Parathyroid adenoma (tissue), 2 donors: ENCODE measurements at regions not wholly inside any gene's neighbourhood (a gene's known extent, or its start where the extent isn't known, plus 50 kb on each side); places are given as distances from the start of the nearest gene placed in this dataset.
"Not testable (repeated sequence)": the region's sequence is repeated elsewhere in the genome, so short reads cannot be mapped to it uniquely, and the experiment has no call there.

Source experiments
- H2AFZ ChIP-seq: fragments of 300-600 bp; sonication (generic); one replicate; pipeline ENCODE4 v1.7.0; 2017; ENCODE audit warnings: antibody characterized with exemption, mild to moderate bottlenecking
- H3K27ac ChIP-seq: fragments of 300-600 bp; sonication (generic); one replicate; pipeline ENCODE4 v1.7.0; 2017
- H3K27me3 ChIP-seq: fragments of 300-600 bp; sonication (generic); one replicate; pipeline ENCODE4 v1.7.0; 2017; ENCODE audit warnings: low read length; ENCODE audit not compliant: control insufficient read depth, insufficient read depth
- H3K36me3 ChIP-seq: fragments of 300-600 bp; sonication (generic); one replicate; pipeline ENCODE4 v1.7.0; 2017; ENCODE audit warnings: low read length; ENCODE audit not compliant: control insufficient read depth, insufficient read depth
- H3K4me1 ChIP-seq: fragments of 300-600 bp; sonication (generic); one replicate; pipeline ENCODE4 v1.7.0; 2017; ENCODE audit warnings: control low read depth
- H3K4me2 ChIP-seq: fragments of 300-600 bp; sonication (generic); one replicate; pipeline ENCODE4 v1.7.0; 2017; ENCODE audit warnings: low read length
- H3K4me3 ChIP-seq: fragments of 300-600 bp; sonication (generic); one replicate; pipeline ENCODE4 v1.7.0; 2017; ENCODE audit warnings: low read depth, low read length
- H3K79me2 ChIP-seq: fragments of 300-600 bp; sonication (generic); one replicate; pipeline ENCODE4 v1.7.0; 2017; ENCODE audit warnings: control low read depth
- H3K9ac ChIP-seq: fragments of 300-600 bp; sonication (generic); one replicate; pipeline ENCODE4 v1.7.0; 2017; ENCODE audit warnings: mild to moderate bottlenecking
- H3K9me3 ChIP-seq: fragments of 300-600 bp; sonication (generic); one replicate; pipeline ENCODE4 v1.7.0; 2017; ENCODE audit warnings: low read length; ENCODE audit not compliant: control insufficient read depth
- CTCF ChIP-seq: fragments of 300-600 bp; sonication (generic); IDR thresholded peaks from one replicate; pipeline ENCODE4 v1.7.0; 2017; ENCODE audit warnings: antibody characterized with exemption, mild to moderate bottlenecking
- donor health status: primary hyperparathyroidism.

- no peak overlapping the region for H3K4me3 ChIP-seq
- no peak overlapping the region for H3K27ac ChIP-seq
- no peaks in the 10 kb centered on the region for H3K79me2 ChIP-seq
- no peaks in the 10 kb centered on the region for H3K27me3 ChIP-seq
- no peaks in the 10 kb centered on the region for H3K36me3 ChIP-seq
- no peaks in the 10 kb centered on the region for H3K4me1 ChIP-seq
- no peak overlapping the region for H2AFZ ChIP-seq
- H3K9ac ChIP-seq, result no peak overlapping the region
- no peaks in the 10 kb centered on the region for H3K9me3 ChIP-seq
- H3K4me2 ChIP-seq, result no peak overlapping the region
- no peak for TF ChIP-seq CTCF
These were observed 610.6 kb upstream of the TBX3 start for GRCh38 chr12:115294453-115295133.

GRCh38 chr12:115285429-115285828 is 601.5 kb upstream of the TBX3 start:
- H3K9ac ChIP-seq, H3K79me2 ChIP-seq, H3K4me2 ChIP-seq, H3K4me1 ChIP-seq, H3K36me3 ChIP-seq, H3K4me3 ChIP-seq, H3K27ac ChIP-seq, H3K27me3 ChIP-seq, H3K9me3 ChIP-seq, H2AFZ ChIP-seq: not testable (repeated sequence)

DNA sequence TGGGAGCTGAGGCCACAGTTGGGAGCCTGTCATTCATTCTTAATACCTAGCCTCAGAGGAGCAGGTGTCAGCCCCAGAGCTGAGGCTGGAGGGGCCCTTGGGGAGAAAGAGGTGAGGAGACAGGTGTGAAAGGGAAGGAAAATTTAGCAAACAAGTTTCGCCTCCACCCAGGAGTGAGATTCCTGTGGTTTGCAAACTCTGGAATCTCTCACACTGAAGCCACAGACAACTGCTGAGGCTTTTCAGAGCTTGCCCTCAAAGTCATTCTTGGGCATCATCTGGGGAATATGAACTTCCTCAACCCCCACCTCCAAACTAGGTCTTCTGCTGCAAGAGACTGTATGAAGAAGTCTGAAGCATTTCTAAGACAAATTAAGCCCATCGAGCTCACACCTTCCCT is 589.5 kb upstream of the TBX3 start:
- Histone ChIP-seq H3K27me3 (no peaks in the 10 kb centered on the region), H3K4me2 (no peak overlapping the region), H3K79me2 (no peaks in the 10 kb centered on the region), H3K27ac (no peak overlapping the region), H3K4me1 (no peaks in the 10 kb centered on the region), H3K36me3 (no peaks in the 10 kb centered on the region), H3K4me3 (no peak overlapping the region), H3K9ac (no peak overlapping the region), H2AFZ (no peak overlapping the region), H3K9me3 (no peaks in the 10 kb centered on the region)
- TF ChIP-seq CTCF, result no peak

- no peak for TF ChIP-seq CTCF
- Histone ChIP-seq H3K4me1 (no peaks in the 10 kb centered on the region), H2AFZ (no peak overlapping the region), H3K4me2 (no peak overlapping the region), H3K9ac (no peak overlapping the region), H3K27me3 (no peaks in the 10 kb centered on the region), H3K36me3 (no peaks in the 10 kb centered on the region), H3K27ac (no peak overlapping the region), H3K9me3 (no peaks in the 10 kb centered on the region), H3K4me3 (no peak overlapping the region), H3K79me2 (no peaks in the 10 kb centered on the region)
These were observed 584.5 kb upstream of the TBX3 start for GRCh38 chr12:115268451-115268850.

GRCh38 chr12:115267891-115268290 is 583.9 kb upstream of the TBX3 start:
- Histone ChIP-seq H3K36me3 (no peaks in the 10 kb centered on the region), H3K4me3 (no peak overlapping the region), H3K27ac (no peak overlapping the region), H3K4me2 (no peak overlapping the region), H3K9ac (no peak overlapping the region), H3K79me2 (no peaks in the 10 kb centered on the region), H3K4me1 (no peaks in the 10 kb centered on the region), H2AFZ (no peak overlapping the region), H3K9me3 (no peaks in the 10 kb centered on the region), H3K27me3 (no peaks in the 10 kb centered on the region)
- TF ChIP-seq CTCF, result no peak
